OCI-M1 (cell line): ENCODE measurements at regions not wholly inside any gene's neighbourhood (a gene's known extent, or its start where the extent isn't known, plus 50 kb on each side); places are given as distances from the start of the nearest gene placed in this dataset.

ENCODE experiments used
- DNase-seq: peaks from one replicate; lab custom pipeline; 2025; lab: John Stamatoyannopoulos, UW

DNA sequence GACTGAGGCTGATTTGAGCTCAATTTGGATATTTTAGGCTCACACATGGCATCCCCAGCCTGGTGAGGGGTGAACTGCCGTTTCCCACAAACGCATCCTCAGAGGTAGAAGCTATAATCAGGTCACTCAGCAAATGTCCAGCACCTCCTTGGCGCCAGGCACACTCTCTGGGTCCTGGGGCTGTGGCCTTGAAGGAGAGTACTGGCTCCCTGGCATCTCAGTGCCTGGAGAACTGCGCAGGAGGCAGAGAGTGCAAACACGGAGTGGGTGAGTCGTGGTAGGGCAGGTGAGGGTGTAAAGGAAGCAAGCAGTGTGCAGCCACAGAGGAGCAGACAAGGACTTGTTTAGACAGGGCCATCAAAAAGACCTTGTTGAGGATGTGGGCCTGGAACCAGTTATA is 224.0 kb upstream of the ZNF32 start:
- DNase-seq = no peak

DNA sequence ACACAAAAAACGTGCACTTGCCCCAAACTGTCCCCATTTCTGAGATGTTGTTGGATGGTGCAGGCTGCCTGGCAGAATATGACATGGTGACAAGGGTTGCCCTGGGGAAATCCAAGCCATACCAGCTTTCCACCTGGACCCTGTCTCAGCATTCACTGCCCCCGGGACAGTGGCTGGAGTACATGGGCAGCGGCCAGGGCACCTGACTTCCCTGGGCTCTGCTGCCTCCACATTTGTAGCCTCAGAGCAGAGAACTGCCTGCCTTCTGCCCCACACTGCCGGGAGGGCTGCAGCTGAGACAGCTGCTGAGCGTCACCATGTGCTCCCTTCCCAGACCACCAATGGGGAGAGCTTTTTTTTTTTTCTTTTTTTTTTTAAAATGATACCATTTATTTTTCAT is 222.9 kb upstream of the ZNF32 start:
- DNase-seq = no peak

DNA sequence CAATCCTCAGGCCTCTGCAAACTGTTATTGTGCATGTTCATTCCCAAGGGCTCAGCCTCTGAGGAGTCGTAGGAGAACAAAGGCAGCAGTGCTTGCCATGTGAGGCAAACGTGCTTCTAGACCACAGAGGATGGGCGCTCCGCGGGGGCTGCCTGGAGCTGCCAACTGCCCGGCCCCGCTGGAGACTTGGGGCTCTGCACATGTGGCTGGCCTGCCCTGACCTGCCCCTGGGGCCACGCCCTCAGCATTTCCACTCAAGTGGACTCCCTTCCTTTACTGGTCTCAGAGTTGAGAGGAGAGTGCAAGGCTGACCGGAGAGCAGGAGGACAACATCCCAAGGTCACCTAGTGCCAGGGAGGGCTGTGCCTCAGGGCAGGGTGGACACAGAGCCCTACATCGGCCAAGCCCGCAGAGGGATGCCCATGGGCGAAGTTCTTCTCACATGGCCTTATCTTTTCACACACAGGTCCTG is 222.3 kb upstream of the ZNF32 start:
- DNase-seq = no peak

DNA sequence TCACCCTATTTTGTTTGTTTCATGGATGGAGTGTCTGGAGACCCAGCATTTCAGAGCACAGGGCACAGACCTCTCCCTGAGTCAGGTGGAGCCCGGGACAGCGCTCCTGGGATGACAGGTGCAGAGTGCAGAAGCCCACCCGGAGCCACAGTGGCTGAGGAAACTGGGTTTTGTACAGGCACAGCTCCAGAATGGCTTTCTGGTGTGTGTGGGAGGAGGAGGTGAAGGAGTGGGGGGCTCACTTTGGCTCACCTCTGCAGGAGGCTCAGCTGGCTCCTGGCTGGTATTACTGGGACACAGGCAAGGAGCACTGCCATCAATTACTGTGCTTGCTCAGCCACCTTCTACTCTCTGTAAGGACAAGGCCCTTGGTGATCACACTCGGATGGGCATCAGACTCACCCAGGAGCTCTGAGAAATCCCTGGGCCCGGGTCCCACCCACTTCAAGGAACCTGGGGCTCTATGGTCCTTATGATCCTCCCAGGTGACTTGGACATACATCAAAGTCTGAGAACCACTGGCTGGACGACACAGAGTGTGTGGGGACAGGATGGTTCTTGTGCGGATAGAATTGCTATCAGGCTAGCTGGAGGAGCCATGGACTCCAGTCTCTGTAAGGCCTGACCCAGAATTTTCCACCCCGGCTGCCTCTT is 221.1 kb upstream of the ZNF32 start:
- no peak for DNase-seq

DNA sequence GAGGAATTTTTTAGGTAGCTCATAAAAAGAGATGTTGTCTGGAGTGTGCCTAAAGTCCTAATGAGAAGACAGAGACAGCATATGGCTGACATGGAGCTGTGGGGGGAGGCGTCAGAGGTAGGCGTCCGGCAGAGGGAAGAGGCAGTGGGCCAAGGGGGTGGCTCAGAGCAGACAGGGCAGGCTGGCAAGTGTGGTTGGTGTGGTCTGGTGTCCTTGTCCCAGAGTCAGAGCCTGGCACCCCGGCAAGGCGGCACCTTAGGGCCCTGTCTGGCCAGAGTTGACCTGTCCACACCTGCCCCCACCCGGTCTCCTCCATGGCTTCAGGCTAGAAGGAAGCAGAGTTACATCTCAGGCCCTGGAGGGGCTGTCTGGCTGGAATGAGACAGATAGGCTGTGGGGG is 220.3 kb upstream of the ZNF32 start:
- no peak for DNase-seq

DNA sequence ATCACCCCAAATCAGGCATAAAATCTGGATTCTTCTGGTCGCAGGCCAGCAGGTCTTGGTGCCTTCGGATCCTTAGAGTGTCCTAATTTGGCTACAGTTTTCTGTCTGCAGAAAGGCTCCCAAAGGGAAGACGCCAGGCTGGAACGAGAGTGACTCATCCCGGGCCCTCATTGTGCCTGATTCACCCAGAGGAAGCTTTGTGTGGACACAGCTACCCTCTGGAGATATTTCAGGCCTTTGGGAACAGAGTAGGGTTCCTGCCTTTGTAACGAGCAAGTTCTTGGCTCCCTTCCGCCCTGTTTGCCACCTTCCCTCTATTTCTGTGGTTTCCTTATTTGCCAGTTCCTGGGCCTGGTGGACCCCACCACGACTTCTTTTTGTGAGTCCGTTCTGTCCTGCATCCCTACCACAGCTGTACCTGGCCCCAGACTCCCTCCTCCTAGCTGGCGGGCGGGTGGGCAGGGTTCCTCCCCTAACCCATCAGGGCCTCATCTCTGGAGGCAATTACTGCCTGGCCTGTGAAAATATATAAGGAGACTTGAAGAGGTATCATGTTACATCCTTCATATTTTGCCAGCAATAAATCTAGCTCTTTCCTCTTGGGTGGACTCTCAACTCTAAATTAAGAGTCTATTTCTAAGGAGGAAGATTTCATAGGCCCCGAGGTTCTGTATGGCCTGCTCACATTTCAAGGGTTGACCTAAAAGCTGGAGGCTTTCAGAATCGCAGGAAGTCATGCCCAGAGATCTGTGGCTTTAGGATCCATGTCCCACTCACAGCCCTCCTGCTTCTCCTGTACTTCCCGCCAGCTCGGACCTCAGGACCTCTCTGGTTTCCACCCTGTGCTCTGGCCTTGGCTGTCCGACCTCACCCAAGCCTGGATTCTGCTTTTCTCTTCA is 219.2 kb upstream of the ZNF32 start:
- DNase-seq = no peak

DNA sequence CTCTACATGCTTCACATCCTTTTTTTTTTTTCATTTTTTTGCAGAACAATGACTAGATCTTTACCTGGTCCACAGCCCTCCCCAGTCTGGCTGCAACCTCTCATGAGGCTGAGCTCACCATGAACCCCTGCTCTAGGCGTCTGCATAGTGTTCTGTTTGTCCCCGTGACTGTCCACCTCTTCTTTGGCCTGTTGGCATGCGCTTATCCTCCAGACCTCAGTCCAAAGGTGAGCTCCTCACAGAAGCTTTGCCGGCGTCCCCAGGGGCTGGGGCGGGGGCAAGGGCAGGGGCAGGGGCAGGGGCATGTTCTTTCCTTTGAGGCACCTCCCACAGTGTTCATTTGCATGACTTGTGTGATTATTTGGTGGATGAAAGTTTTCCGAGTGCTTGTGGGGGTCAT is 218.4 kb upstream of the ZNF32 start:
- DNase-seq = no peak

DNA sequence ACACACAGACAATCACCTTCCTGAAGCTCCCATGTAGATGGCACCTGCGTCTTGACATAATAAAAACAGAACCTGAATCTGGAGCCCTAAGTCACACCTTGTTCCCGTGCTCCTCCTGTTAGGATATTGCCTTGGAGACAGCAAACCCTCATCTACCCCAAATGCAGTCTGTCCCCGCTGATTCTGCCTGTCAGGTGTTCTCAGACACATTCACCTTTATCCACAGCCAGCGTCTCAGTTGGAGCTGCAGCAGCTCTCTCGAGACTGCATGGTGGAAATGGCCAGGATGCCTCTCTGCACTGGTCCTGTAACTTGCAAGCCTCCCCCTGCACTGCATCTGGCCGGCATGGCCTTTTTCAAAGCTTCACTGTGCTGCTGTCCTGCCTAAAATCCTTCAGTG is 218.0 kb upstream of the ZNF32 start:
- DNase-seq = no peak

DNA sequence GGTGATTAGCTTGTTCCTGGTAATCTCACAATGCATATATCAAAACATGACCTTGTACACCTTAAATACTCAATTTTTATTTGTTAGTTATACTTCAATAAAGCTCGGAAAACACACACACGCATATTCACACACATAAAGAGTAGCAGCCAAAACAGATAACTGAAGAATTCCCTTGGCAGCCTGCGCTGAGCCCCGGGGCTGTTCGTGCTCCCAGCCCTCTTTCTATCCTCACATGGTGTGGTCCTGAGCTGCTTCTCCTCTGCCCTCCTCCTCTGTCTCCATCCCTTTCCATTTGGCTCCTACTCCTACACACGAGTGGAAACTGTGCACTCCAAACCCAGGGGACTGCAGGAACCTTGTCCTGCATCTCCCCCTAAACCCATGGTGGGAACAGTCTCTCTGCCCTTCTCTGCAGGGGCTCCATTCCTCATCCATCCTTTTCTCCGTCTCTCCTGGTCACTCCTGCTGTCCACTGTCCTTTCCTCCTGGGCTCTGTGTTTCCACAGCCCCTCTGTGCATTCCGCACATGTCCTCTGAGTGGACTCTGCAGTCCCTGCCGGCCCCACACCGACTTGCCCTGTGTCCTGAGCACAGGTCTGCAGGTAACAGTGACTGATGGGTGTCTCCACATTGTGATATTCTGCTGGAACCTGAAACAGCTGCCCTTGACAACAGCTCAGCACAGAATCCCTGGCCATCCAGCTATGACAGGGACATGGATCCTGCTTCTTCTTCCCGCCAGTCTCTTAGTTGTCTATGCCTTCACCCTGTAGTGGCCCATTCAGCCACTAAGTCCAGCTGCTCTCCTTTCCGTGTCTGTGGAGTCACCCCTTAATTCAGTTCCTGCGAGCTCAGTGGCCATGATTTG is 216.8 kb upstream of the ZNF32 start:
- DNase-seq = no peak

DNA sequence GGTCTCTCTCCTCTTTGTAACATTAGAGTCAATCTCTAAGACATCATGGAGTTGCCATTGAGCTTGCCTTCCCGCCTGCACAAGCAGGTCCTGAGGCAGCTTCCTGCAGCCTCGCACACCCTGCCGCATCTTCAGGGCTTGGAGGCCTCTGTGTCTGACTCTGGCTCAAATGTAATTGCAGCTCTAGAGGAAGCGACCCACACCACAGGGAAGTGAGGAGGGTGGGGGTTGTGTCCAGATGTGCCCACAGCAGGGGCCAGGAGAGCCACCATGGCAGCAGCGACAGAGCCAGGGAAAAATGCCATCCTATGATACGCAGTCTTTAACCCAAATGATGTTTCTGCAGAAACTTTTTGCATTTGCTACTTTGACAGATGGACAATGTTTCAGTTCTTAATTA is 216.0 kb upstream of the ZNF32 start:
- DNase-seq = no peak

DNA sequence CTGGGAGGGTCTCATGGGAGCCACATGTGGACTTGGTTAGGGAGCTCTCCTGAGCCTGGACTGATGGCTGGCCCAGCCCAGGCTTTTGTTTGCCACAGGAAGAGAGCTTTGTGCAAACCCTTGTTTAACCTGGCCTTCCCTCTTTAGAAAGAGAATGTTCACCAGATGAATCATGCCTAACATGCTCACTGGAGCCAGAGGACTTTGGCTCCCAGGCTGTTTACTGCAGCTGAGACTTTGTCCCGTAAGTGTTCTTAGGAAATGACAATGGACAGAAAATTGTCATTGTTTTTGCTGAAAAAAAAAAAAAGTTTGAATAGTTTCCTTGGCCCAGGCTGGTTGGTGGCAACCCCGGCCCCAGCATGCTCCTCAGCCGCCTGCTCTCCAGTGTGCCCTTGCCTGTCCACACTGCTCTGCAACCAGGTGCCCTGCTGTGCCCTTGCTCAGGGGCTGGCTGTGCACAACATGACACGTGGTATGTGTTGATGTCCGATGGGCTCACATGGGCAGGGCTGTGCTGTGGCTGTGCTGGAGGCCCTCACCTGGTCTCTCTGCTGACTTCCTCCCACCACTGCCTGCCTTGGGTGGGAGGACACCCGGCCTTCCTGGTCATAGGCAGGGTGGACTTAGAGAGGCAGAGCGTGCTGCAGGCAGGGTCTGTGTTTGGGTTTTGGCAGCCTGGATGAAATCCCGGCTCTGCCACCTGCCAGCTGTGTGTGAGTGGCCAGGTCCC is 215.3 kb upstream of the ZNF32 start:
- no peak for DNase-seq

DNA sequence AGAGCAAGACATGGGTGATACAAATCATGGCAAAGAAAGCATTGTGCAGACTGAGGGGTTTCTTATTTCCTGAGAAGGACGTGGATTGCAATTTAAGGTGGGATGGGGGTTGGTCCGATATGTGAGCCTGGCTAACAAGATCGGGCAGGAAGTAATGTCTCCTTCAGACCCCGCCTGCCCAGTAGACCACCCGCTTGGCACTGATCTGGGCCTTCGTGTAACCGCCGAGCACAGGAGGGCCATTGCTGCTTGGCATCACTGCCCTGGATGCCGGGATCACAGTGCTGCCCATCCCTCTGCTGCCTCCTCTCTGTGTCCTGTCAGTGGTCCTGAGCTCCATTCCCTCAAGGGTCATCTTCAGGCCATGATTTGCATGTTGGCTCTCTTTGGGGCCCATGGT is 214.6 kb upstream of the ZNF32 start:
- DNase-seq = no peak

DNA sequence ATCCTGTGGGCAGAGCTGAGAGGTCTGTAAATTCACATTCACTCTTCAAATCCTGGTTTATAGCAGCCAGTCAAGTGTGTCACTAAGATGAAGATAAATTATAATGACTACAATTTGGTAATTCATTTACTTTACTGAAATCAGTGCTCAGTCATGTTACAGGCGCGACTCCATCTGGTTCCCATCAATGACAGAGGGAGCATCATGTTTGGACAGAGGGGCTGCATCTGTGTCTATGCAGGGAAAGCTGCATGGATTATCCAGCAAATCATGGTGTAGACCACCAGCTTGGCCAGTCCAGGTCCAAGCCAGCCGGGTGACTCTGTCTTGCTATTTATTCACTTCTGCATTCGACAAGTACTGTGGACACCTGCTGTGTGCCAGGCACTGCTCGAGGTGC is 214.1 kb upstream of the ZNF32 start:
- DNase-seq = no peak

DNA sequence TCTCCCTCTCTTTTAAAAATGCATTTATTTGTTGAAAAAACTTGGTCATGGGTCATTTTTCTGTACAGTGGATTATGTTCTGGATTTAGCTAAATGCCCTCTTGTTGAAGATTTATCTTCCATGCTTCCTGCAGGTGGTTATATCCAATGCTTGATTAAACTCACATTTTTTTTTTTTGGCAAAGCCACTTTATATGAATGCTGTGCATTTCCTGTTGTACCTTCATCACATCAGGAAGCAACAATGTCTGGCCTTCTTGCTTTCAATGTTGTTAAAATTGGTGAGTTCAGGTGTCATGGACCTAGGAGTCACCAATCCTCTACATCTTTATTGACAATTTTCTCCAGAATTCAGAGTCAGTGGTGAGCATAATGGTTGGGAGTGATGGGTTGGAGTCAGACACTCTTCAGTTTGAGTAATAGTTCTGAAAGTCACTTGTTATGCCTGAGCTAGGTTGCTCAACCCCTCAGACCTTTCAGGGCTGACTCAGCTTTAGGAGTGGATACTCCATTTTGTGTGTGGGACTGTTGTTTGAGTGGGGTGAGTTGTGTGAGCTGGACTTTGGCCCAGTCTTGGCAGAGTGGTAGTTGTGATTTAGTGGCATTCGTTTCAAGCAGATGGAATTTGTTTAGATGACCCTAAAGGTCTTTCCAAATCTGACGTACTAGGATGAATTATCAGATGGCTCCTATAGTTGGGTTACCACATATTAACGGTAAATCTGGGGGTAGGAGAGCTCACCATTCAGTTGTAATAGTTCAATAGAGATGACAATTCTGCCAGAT is 213.5 kb upstream of the ZNF32 start:
- DNase-seq = no peak

DNA sequence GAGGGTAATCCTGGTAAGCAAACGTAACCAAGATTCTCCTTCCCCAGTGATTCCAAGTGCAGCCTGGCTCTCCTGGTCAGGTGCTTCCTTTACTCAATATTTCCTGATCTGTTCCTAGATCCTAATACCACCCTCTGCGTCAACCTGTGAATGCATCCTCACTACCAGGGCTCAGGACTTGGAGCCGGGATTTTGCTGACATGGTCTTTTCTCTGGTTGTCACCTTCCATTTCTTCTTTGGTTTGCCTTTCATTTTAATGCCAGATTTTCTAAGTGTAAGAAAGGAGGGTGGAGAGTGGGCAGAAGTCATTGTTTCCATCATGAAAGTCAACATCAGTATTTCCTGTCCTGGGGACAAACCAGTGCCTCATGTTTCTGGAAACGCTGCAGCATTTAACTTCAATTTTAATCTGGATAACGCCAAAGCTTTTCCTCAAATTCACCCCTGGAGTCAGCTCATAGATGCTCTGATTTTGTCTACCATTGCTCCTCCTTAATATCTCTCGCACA is 210.4 kb upstream of the ZNF32 start:
- no peak for DNase-seq

DNA sequence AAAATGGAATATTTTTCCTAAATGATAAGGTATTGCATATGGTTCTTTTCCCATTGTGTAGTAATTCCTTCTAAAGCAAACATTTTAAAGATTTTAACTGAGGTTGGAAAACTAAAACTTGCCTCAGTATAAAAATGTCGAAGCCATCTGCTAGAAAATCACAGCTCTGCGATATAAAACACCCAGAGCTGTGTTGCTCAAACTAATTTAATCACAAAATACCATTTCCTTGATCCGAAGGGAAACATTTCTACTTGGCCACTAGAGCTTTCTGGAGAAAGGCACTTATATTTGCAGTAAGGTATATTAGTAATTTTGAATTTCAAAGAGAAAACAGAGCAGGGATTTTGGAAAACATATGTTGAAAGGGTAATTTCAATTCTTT is 209.2 kb upstream of the ZNF32 start:
- DNase-seq = no peak

DNA sequence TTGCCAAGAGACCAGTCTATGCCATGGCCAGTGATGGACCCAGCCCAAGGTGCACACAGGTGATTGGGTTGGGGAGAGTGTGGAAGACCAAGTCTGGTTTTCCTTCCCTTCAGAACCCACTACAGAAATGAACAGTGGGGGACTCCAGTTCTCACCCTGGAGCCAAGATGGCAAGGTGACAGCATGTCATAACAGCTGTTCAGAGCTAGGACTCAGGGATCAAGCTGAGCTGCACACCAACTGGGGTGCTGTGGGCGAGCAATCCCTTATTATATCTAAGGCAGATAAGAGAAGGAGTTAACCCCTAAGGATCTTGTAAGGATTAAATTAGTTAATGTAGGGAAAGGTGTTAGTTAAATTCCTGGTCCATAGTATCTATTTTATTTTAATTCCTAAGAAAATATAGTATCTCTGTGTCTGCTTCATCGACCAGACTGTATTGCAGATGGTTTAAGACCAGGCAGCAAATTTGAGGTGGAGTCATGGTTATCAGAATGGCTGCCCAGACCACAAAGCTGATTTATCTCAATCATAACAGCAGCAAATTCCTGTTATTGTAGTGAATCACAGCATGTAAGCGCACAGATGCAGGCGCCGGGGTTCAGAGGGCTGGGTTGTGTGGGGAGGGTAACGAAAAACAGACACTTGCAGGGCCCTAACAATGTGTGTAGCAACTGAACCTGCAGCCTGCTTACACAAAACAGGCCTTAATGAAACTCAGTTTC is 208.7 kb upstream of the ZNF32 start:
- DNase-seq = peak; percentile 29

DNA sequence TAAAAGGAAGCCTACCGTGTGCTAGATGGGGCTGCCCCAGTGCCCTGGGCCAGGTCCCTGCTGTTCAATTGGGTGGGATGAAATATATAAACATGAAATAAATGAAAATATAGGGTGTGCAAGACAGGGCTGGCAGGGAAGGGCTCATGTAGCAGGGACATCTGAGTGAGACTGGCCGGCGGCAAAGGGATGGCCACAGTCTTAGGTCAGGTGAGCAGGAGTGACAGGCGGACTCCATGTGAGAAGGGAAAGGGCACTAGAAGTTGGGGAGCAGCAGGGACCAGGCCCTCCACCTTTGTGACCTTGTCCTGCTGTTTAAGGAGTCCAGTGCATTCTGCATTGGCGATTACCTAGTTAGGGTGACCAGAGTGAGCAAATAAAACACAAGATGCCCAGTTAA is 207.6 kb upstream of the ZNF32 start:
- no peak for DNase-seq

DNA sequence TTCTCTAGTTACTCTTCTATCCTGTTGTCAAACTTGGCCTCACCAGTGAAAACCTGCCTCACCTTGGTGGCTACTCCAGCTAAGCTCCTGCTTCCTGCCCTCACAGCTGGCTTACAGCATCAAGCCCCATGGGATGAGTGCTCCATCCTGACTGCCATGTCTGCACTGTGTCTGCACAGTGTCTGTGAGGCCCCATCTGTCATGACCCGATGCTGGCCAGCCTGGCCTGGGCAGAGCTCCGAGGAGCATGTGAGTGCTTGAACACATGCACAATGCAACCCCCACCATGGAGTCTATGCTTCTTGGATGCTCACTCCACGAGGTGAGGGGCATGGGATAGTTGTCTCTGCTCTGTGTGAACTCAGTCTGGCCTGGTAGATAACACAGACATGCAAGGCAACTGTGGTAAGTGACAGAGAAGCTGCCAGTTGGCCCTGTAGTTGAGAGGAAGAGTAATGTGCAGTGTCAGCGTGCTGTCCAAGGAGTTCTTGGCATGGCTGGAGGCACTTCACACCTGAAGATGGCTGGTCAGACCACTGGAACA is 207.1 kb upstream of the ZNF32 start:
- no peak for DNase-seq

DNA sequence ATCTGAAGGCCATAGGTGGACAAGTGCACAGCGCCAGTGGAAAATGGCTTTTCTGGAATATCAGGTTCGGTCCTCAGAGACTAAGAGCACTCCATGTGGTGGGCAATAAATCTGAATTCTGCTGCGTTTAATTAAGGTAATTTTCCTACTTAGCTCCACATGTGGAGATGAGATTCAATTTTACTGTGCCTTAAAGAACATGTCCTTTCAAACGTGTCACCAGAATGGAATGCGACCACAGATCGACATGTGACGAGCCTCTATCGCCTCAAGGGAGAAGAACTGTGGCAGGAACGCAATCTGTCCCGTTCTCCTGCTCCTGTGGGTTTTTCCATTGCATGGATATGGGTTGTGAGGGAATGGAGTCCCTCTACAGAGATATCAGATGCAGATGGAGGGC is 205.3 kb upstream of the ZNF32 start:
- DNase-seq = no peak
